T47D (cell line): ENCODE measurements at regions not wholly inside any gene's neighbourhood (a gene's known extent, or its start where the extent isn't known, plus 50 kb on each side); places are given as distances from the start of the nearest gene placed in this dataset.

ENCODE experiments used
- DNase-seq, 2 experiments: peaks; one replicate each; pipeline versions ENCODE4 v3.0.0 to v3.0.0-alpha.2; 2011 to 2012; ENCODE audit warnings: low read depth in 1 of 2, low spot score in 1 of 2
- JUND ChIP-seq: IDR thresholded peaks from 2 replicates; pipeline ENCODE4 v1.6.1; 2012; ENCODE audit warnings: low read depth
- in situ Hi-C: cut with HindIII; loops from 2 replicates; pipeline ENCODE4 v1.10.0; 2016; ENCODE audit warnings: low sequenced_read_pairs, low pct_unique_long_range_greater_than_20kb

DNA sequence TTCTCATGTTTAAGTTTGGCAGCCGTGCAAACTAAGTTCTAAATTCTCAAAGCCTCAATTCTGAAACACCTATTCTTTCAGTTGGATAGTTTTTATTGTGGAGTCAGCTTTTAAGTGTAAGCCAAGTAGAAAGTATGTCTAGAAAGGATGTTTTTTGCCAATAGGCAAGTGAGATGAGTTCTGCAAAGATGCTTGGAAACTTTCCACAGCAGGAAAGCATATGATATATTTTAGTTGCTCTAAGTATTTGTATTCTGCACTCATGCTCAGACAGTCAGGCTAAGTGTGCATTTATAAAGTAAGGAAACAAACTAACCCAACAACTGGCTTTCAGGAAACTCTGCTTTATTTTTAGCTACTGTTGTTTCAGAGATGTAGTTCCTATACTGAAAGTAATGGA, 67.3 kb upstream of the CDH18 start:
- DNase-seq = no peak
- in situ Hi-C loops = no loop called here
- TF ChIP-seq JUND = no peak

DNA sequence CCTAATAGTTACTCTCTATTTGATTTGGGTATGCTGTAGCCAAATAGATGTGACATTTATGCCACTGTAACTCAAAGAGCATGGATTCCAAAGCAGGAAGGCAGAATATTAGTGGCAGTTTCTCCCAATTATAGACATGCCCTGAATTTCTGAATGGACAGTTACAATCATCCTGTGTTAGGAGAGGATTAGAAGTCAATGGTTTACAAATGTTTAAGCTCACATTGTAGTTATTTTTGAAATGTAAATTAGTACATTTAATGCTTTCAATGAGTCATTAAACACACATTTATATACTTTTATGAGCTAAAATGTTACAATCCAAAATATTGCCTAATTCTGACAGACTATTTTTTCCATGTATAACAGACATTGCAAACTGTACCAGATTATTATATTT, 62.3 kb upstream of the CDH18 start:
- no peak for DNase-seq
- TF ChIP-seq JUND = no peak
- in situ Hi-C loops = no loop called here

DNA sequence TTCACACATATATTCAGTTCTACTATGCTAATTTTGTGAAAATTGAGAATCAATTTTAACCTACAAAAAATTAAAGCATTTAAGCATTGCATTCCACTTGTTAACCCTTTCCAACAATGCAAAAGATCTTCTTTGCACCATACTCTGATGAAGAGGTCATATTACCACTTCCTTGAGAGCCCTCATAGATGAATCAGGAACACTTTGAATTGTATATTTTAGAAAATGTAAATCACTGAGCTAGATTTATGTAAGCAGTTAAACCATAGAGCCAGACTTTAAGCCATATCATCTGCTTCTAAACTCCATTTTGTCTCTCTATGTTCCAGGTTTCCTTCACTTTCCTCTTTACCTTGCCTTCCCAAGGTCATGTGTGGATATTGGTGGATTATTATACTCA, 56.5 kb upstream of the CDH18 start:
- in situ Hi-C loops = no loop called here
- DNase-seq = no peak
- no peak for TF ChIP-seq JUND

DNA sequence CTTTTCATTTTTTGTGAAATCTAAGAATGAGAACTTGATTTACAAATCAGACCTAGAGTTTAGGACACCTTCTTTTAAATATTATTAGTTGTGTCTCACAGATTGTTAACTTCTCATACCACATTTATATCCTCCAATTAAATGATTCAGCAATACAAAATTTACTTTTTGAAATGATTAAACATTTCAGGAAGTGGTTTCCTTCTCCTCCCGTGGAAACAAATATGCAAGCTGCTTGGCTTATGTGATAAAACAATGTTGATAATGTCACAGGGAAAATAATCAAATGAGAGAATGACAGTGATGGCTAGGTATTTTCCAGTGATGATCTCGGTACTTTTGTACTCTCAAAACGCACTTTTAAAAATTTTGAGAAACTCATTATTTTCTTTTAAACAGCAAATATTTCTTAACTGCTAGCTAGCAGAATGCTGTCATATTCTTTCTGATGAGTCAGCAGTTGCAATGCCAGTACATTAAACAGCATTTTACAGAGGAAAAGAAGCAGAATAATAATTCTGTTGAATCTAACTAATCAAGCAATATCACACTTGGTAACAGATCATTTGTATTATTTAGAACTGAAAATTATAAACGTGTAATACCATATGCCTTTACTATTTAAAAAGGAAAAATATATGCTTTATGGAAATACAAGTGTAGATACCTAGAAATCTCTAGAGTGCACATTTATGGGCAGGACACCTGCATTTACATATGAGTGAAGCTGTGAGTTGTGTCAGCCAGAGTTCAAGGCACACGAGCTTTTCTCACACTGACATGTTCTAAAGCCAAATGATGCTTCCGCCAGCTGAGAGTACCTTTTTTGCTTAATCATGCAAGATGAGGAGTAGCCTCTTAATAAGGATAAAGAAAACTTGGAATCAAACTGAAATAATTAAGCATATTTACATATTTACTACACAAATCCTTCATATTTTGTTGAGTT, 53.6 kb upstream of the CDH18 start:
- in situ Hi-C loops = no loop called here
- DNase-seq = no peak
- TF ChIP-seq JUND = no peak

DNA sequence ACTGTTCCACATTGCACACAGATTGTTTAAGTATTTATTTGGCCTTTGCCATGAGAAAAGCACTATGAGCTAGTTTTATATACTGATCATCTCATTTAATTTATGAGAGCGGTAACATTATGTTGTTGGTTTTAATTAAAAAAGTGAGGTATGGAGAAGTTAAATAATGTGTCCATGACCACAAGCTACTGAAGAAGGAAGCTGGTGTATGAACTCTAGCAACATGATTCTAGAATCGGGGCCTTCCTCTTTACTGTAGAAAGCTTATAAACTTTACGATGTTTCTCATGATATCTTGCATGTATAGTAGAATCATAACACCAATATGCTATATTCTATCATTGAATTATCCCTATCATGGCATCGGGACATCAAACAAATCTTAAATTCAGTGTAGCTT, 52.9 kb upstream of the CDH18 start:
- DNase-seq = no peak
- in situ Hi-C loops = no loop called here
- no peak for TF ChIP-seq JUND
